SK-N-SH (cell line): ENCODE measurements at regions not wholly inside any gene's neighbourhood (a gene's known extent, or its start where the extent isn't known, plus 50 kb on each side); places are given as distances from the start of the nearest gene placed in this dataset.
A peak's percentile ranks its signal among the peaks of the same experiment; 100 is the strongest.

Source experiments
- CTCF ChIA-PET: fragments of 300-600, 350-600 bp; formaldehyde crosslinking; extraction: SDS; loops from one replicate; lab custom pipeline; 2021; lab: Yijun Ruan, JAX
- POLR2A ChIA-PET: fragments of 350-600 bp; sonication (Branson Sonifier 250); formaldehyde crosslinking; extraction: SDS; loops from one replicate; lab custom pipeline; 2020; ENCODE audit warnings: antibody characterized with exemption, inconsistent platforms; lab: Yijun Ruan, JAX
- DNase-seq: peaks from one replicate; pipeline ENCODE4 v3.0.0; 2012
- H2AFZ ChIP-seq: fragments of 200-600 bp; sonication (generic); 2 replicates; pipeline ENCODE4 v1.8.1; 2016; ENCODE audit warnings: antibody characterized with exemption, mild to moderate bottlenecking, low read depth
- H3F3A ChIP-seq: fragments of 200-600 bp; sonication (generic); replicated peaks from 2 replicates; pipeline ENCODE3; 2016; ENCODE audit warnings: antibody characterized with exemption, mild to moderate bottlenecking; ENCODE audit not compliant: insufficient read depth
- H3K27ac ChIP-seq, 2 experiments: fragments of 200-500 bp in 1 of 2; fragments of 200-600 bp in 1 of 2; sonication (Bioruptor generic) in 1 of 2; sonication (generic), shearing (Covaris generic) in 1 of 2; 2 replicates each; pipeline versions ENCODE4 v1.5.1 to v1.6.1; 2014 to 2016; ENCODE audit warnings: low read depth in 2 of 2, inconsistent platforms in 1 of 2, low read length in 1 of 2, mild to moderate bottlenecking in 1 of 2, mixed read lengths in 1 of 2
- H3K27me3 ChIP-seq: fragments of 200-600 bp; sonication (generic), shearing (Covaris generic); 2 replicates; pipeline ENCODE4 v1.6.1; 2016; ENCODE audit warnings: mixed run types; ENCODE audit not compliant: insufficient read depth
- H3K36me3 ChIP-seq, 2 experiments: fragments of 200-500 bp in 1 of 2; fragments of 200-600 bp in 1 of 2; sonication (Bioruptor generic) in 1 of 2; sonication (generic) in 1 of 2; replicated peaks in 1 of 2; 2 replicates each; pipeline versions ENCODE3 to v1.5.1; 2014 to 2016; ENCODE audit warnings: low read length in 1 of 2, mild to moderate bottlenecking in 1 of 2; ENCODE audit not compliant: insufficient read depth in 2 of 2, control insufficient read depth in 1 of 2
- H3K4me1 ChIP-seq, 2 experiments: fragments of 200-500 bp in 1 of 2; fragments of 200-600 bp in 1 of 2; sonication (Bioruptor generic) in 1 of 2; sonication (generic), shearing (Covaris generic) in 1 of 2; 2 replicates each; pipeline versions ENCODE4 v1.5.1 to v1.6.1; 2014 to 2016; ENCODE audit warnings: low read depth in 1 of 2, low read length in 1 of 2, mixed run types in 1 of 2; ENCODE audit not compliant: insufficient read depth in 2 of 2, control insufficient read depth in 1 of 2
- H3K4me2 ChIP-seq: fragments of 200-600 bp; sonication (generic), shearing (Covaris generic); 2 replicates; pipeline ENCODE4 v1.6.1; 2017; ENCODE audit warnings: mixed run types
- H3K4me3 ChIP-seq, 2 experiments: fragments of 200-500 bp in 1 of 2; fragments of 200-600 bp in 1 of 2; sonication (Bioruptor generic) in 1 of 2; sonication (generic), shearing (Covaris generic) in 1 of 2; 2 replicates each; pipeline versions ENCODE4 v1.5.1 to v1.8.1; 2014 to 2016; ENCODE audit warnings: low read depth in 2 of 2, inconsistent platforms in 1 of 2, low read length in 1 of 2, mild to moderate bottlenecking in 1 of 2, mixed read lengths in 1 of 2, moderate library complexity in 1 of 2
- H3K79me2 ChIP-seq: fragments of 200-600 bp; sonication (generic); 2 replicates; pipeline ENCODE4 v1.8.1; 2017; ENCODE audit warnings: mild to moderate bottlenecking; ENCODE audit not compliant: insufficient read depth
- H3K9ac ChIP-seq: fragments of 200-600 bp; sonication (generic); 2 replicates; pipeline ENCODE4 v1.6.1; 2017; ENCODE audit warnings: mixed run types
- H3K9me2 ChIP-seq: fragments of 200-600 bp; sonication (generic); 2 replicates; pipeline ENCODE4 v1.6.1; 2017; ENCODE audit warnings: mixed run types
- H3K9me3 ChIP-seq: fragments of 200-600 bp; sonication (generic); 2 replicates; pipeline ENCODE4 v1.6.1; 2017; ENCODE audit warnings: mixed run types, mild to moderate bottlenecking, moderate library complexity
- H4K20me1 ChIP-seq: fragments of 200-600 bp; sonication (generic); 2 replicates; pipeline ENCODE4 v1.6.1; 2017; ENCODE audit warnings: mild to moderate bottlenecking, mixed run types; ENCODE audit not compliant: insufficient read depth
- CHD2 ChIP-seq: fragments of 150-350 bp; IDR thresholded peaks from 2 replicates; pipeline ENCODE4 v1.6.1; 2018; ENCODE audit warnings: low read length; ENCODE audit not compliant: partially characterized antibody
- ELF1 ChIP-seq: IDR thresholded peaks from 2 replicates; pipeline ENCODE4 v1.4.0; 2012
- EP300 ChIP-seq, 2 experiments: IDR thresholded peaks; 2 replicates each; pipeline versions ENCODE4 v1.4.0 to v1.6.1; 2012; ENCODE audit warnings: borderline replicate concordance in 1 of 2, low read depth in 1 of 2, low read length in 1 of 2
- EZH2phosphoT487 ChIP-seq: fragments of 200-600 bp; sonication (generic); IDR thresholded peaks from 2 replicates; pipeline ENCODE4 v1.6.1; 2017; ENCODE audit warnings: low read depth, mixed run types, mild to moderate bottlenecking, antibody characterized with exemption, moderate library complexity, borderline replicate concordance
- FOXJ3 ChIP-seq: sonication (generic); formaldehyde crosslinking; IDR thresholded peaks from 2 replicates; pipeline ENCODE4 v1.5.1; 2020; ENCODE audit warnings: mild to moderate bottlenecking, missing genetic modification reagents
- IRF3 ChIP-seq: fragments of 150-350 bp; IDR thresholded peaks from 2 replicates; pipeline ENCODE4 v1.6.1; 2016; ENCODE audit warnings: mild to moderate bottlenecking, low read depth, low read length
- JUND ChIP-seq: IDR thresholded peaks from 2 replicates; pipeline ENCODE4 v1.4.0; 2012
- MEF2A ChIP-seq: IDR thresholded peaks from 2 replicates; pipeline ENCODE4 v1.4.0; 2012; ENCODE audit warnings: low read depth, borderline replicate concordance
- MXI1 ChIP-seq: IDR thresholded peaks from 2 replicates; pipeline ENCODE4 v1.6.1; 2012; ENCODE audit warnings: mild to moderate bottlenecking, low read depth, low read length, improper control_type of control experiment
- NRF1 ChIP-seq: IDR thresholded peaks from 2 replicates; pipeline ENCODE4 v1.6.1; 2012; ENCODE audit warnings: low read depth, mild to moderate bottlenecking, low read length
- POLR2AphosphoS5 ChIP-seq: IDR thresholded peaks from 2 replicates; pipeline ENCODE4 v1.6.1; 2012; ENCODE audit warnings: low read depth, low read length
- RAD21 ChIP-seq: IDR thresholded peaks from 2 replicates; pipeline ENCODE4 v1.6.1; 2012; ENCODE audit warnings: mild to moderate bottlenecking, low read length
- REST ChIP-seq: IDR thresholded peaks from 2 replicates; pipeline ENCODE4 v1.6.1; 2012; ENCODE audit warnings: mild to moderate bottlenecking, low read depth, low read length, moderate library complexity
- TCF12 ChIP-seq: IDR thresholded peaks from 2 replicates; pipeline ENCODE4 v1.4.0; 2012
- TEAD4 ChIP-seq: IDR thresholded peaks from 2 replicates; pipeline ENCODE4 v1.4.0; 2012; ENCODE audit warnings: mild to moderate bottlenecking, borderline replicate concordance; ENCODE audit not compliant: insufficient read depth
- ZBTB33 ChIP-seq: IDR thresholded peaks from 2 replicates; pipeline ENCODE4 v1.4.0; 2012; ENCODE audit warnings: low read depth, borderline replicate concordance
- WGBS: methylation state at CpG from one replicate; pipeline ENCODE4 v1.1.6; 2017; ENCODE audit warnings: low lambda C conversion rate; 5-methylcytosine and 5-hydroxymethylcytosine counted together

GRCh38 chr13:106118996-106119395 lies 416.5 kb downstream of the EFNB2 start:
- Histone ChIP-seq H3K4me1 (peaks cover 7 to 25% of the 10 kb centered on the region in 2 experiments; a peak in 3 of 4 replicates), H3K9me3 (no peaks in the 10 kb centered on the region), H3K79me2 (no peaks in the 10 kb centered on the region), H3K4me2 (no peak overlapping the region), H3K27ac (no peak overlapping the region), H3K4me3 (no peak overlapping the region), H3K36me3 (no peaks in the 10 kb centered on the region), H2AFZ (no peak overlapping the region), H3K27me3 (no peaks in the 10 kb centered on the region), H3K9me2 (no peaks in the 10 kb centered on the region), H3K9ac (no peak overlapping the region), H3F3A (peaks cover 7% of the 10 kb centered on the region), H4K20me1 (no peaks in the 10 kb centered on the region)
- ChIA-PET POLR2A (no interaction called here), CTCF (no interaction called here)
- no peak for DNase-seq
- WGBS = 78% methylated on average over 10 of the region's 10 CpGs
- TF ChIP-seq EP300 (IDR thresholded peaks at IDR 0.05; ENCODE audit: borderline replicate concordance in 1 of 2, low read depth in 1 of 2, low read length in 1 of 2) (no peak), MXI1 (no peak), NRF1 (no peak), IRF3 (no peak), ZBTB33 (no peak), TCF12 (no peak), CHD2 (no peak)

- Histone ChIP-seq H3K4me3 (no peak overlapping the region), H3K4me2 (no peak overlapping the region)
- DNase-seq = no peak
Measured at GRCh38 chr13:106118050-106118449, 417.4 kb downstream of the EFNB2 start.

GRCh38 chr13:106117640-106118039 lies 417.8 kb downstream of the EFNB2 start:
- Histone ChIP-seq H4K20me1 (no peaks in the 10 kb centered on the region), H3K4me3 (no peak overlapping the region), H3F3A (peaks cover 7% of the 10 kb centered on the region), H3K27ac (peak overlapping the region in 1 of 2 experiments; percentile 88; a peak in 2 of 4 replicates), H3K9me3 (no peaks in the 10 kb centered on the region), H3K79me2 (no peaks in the 10 kb centered on the region), H3K9ac (no peak overlapping the region), H3K4me2 (no peak overlapping the region), H2AFZ (no peak overlapping the region), H3K4me1 (peaks cover 7 to 25% of the 10 kb centered on the region in 2 experiments; a peak in 3 of 4 replicates), H3K36me3 (no peaks in the 10 kb centered on the region), H3K9me2 (peaks cover under 1% of the 10 kb centered on the region; the same call in 1 of the 2 replicates), H3K27me3 (no peaks in the 10 kb centered on the region)
- DNase-seq = no peak
- WGBS = 98% methylated on average over 4 of the region's 4 CpGs
- POLR2A ChIA-PET = no interaction called here
- CTCF ChIA-PET = interaction anchor here (1.1 kb wide), 1 partner anchor 1546 kb away, joined by 3 read pairs; no protein-coding TSS in a partner anchor
- TF ChIP-seq EZH2phosphoT487 (no peak), TCF12 (no peak), MEF2A (no peak), ELF1 (no peak), TEAD4 (no peak), JUND (no peak), POLR2AphosphoS5 (no peak), NRF1 (no peak), REST (no peak), RAD21 (no peak), FOXJ3 (no peak)

More at GRCh38 chr13:106118050-106118449, 417.4 kb downstream of the EFNB2 start:
- Histone ChIP-seq H3K4me1 (peaks cover 7 to 25% of the 10 kb centered on the region in 2 experiments; a peak in 3 of 4 replicates), H3K9me2 (no peaks in the 10 kb centered on the region), H3K27ac (no peak overlapping the region; a peak in 1 of 4 replicates), H3K36me3 (no peaks in the 10 kb centered on the region), H3F3A (peaks cover 7% of the 10 kb centered on the region), H2AFZ (no peak overlapping the region), H3K9me3 (no peaks in the 10 kb centered on the region), H3K27me3 (no peaks in the 10 kb centered on the region), H3K79me2 (no peaks in the 10 kb centered on the region), H3K9ac (no peak overlapping the region)
- WGBS = 72% methylated on average over 2 of the region's 2 CpGs
- CTCF ChIA-PET = no interaction called here
- TF ChIP-seq JUND = 0 out of 2 replicates have a peak, but pooled peaks have one; percentile 5
- TF ChIP-seq CHD2 = no peak
- TF ChIP-seq, all 33 proteins: peak for 1
- POLR2A ChIA-PET = no interaction called here
- no peaks in the 10 kb centered on the region for H4K20me1 ChIP-seq
